Transverse colon (tissue), 4 donors: ENCODE measurements at regions not wholly inside any gene's neighbourhood (a gene's known extent, or its start where the extent isn't known, plus 50 kb on each side); places are given as distances from the start of the nearest gene placed in this dataset.

Experiments
- EP300 ChIP-seq: sonication (generic); formaldehyde crosslinking; IDR thresholded peaks from one replicate; pipeline ENCODE4 v1.6.1; 2017; ENCODE audit warnings: antibody characterized with exemption, low read depth
- POLR2A ChIP-seq: fragments of 450-650 bp; IDR thresholded peaks from one replicate; pipeline ENCODE4 v1.6.1; 2016; ENCODE audit warnings: antibody characterized with exemption, mild to moderate bottlenecking, moderate library complexity
- POLR2AphosphoS5 ChIP-seq, 3 donors: sonication (generic); formaldehyde crosslinking; IDR thresholded peaks; one replicate each; pipeline ENCODE4 v1.6.1; 2016; ENCODE audit warnings: antibody characterized with exemption in 3 of 3
- TF ChIP-seq, protein P1 (sequence below), 5 experiments: fragments of 200-600 bp in 3 of 5; fragments of 450-650 bp in 2 of 5; sonication (generic) in 3 of 5; IDR thresholded peaks; 1 replicate in 2 of 5; 2 replicates in 3 of 5; pipeline ENCODE4 v1.5.1; 2016 to 2017; ENCODE audit warnings: antibody characterized with exemption in 5 of 5, inconsistent platforms in 3 of 5, mild to moderate bottlenecking in 2 of 5, moderate library complexity in 1 of 5

DNA sequence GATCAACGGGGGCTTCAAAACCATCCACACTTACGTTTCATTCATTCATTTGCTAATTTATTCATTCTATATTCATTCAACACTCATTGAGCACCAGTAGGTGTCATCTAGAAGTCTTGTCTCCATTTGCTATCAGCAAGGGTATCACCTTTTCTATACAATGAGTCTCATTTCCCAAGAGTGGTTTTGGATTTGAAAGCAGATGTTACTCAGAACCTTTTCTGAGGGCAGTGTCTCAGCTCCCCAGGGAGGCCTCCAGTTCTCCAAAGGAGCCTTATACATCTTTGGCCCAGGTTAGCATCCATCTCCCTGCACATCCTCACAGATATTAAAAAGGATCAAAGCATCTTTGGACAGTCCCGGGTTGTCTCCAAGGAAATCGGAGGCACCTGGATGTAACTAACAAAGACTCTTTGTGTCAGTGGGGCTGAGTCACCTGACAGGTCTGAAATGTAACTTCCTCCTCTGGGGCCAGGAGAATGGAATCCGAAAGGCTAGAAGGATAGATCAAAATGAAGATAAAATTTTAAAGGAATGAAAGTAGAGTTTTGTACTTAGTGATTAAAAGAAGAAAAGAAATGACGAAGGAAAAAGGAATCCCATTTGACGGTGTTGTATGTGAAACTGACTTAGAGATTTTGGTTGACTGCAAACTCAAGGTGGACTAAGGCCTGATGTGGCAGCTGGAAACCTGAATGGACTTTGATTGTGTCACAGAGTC, 103.0 kb downstream of the VCPKMT start:
- no peak for TF ChIP-seq POLR2A
- TF ChIP-seq, protein P1, sequence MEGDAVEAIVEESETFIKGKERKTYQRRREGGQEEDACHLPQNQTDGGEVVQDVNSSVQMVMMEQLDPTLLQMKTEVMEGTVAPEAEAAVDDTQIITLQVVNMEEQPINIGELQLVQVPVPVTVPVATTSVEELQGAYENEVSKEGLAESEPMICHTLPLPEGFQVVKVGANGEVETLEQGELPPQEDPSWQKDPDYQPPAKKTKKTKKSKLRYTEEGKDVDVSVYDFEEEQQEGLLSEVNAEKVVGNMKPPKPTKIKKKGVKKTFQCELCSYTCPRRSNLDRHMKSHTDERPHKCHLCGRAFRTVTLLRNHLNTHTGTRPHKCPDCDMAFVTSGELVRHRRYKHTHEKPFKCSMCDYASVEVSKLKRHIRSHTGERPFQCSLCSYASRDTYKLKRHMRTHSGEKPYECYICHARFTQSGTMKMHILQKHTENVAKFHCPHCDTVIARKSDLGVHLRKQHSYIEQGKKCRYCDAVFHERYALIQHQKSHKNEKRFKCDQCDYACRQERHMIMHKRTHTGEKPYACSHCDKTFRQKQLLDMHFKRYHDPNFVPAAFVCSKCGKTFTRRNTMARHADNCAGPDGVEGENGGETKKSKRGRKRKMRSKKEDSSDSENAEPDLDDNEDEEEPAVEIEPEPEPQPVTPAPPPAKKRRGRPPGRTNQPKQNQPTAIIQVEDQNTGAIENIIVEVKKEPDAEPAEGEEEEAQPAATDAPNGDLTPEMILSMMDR (IDR thresholded peaks at IDR 0.05) = no peak
- TF ChIP-seq EP300 = no peak
- TF ChIP-seq POLR2AphosphoS5 (IDR thresholded peaks at IDR 0.05) = no peak
